HEK293T (cell line): ENCODE measurements at regions not wholly inside any gene's neighbourhood (a gene's known extent, or its start where the extent isn't known, plus 50 kb on each side); places are given as distances from the start of the nearest gene placed in this dataset.

Experiments
- BHLHE40 ChIP-seq: fragments of 450-650 bp; IDR thresholded peaks from 2 replicates; pipeline ENCODE4 v1.6.1; 2016; ENCODE audit warnings: mild to moderate bottlenecking, moderate library complexity, borderline replicate concordance
- FOXM1 ChIP-seq: fragments of 450-650 bp; IDR thresholded peaks from 2 replicates; pipeline ENCODE4 v1.6.1; 2017; ENCODE audit warnings: mild to moderate bottlenecking, borderline replicate concordance
- HDGF ChIP-seq: fragments of 450-650 bp; IDR thresholded peaks from 2 replicates; pipeline ENCODE4 v1.6.1; 2017; ENCODE audit warnings: antibody characterized with exemption, borderline replicate concordance
- LEF1 ChIP-seq: fragments of 450-650 bp; IDR thresholded peaks from 2 replicates; pipeline ENCODE4 v1.6.1; 2017; ENCODE audit warnings: mild to moderate bottlenecking, borderline replicate concordance
- NFRKB ChIP-seq: fragments of 450-650 bp; IDR thresholded peaks from 2 replicates; pipeline ENCODE4 v1.6.1; 2016; ENCODE audit warnings: mild to moderate bottlenecking, moderate library complexity
- TARDBP ChIP-seq: fragments of 450-650 bp; IDR thresholded peaks from 2 replicates; pipeline ENCODE4 v1.6.1; 2016
- TF ChIP-seq, protein P1 (sequence below): fragments of 450-650 bp; IDR thresholded peaks from 2 replicates; pipeline ENCODE4 v1.6.1; 2016

DNA sequence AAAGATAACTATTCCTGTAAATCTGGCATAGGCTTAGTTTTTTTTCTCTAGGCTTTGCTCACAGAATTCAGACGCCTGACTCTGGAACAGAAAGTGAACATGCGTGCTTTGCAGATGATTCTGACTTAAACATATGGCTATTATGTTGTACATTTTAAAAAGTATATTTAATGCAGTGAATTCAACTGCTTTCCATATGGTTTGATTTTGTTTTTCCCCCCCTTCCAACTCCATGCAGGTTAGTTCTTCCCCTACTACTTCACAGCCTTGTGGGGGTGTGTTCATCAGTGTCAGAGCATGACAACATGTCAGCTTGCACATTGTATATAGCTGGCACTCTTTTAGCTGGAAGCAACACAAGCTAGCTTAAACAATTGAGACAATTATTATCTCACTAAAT lies 226.8 kb downstream of the TMEM167A start:
- TF ChIP-seq FOXM1 = no peak
- TF ChIP-seq BHLHE40 = no peak
- TF ChIP-seq NFRKB = no peak
- no peak for TF ChIP-seq LEF1
- no peak for TF ChIP-seq HDGF
- no peak for TF ChIP-seq TARDBP
- TF ChIP-seq, protein P1, sequence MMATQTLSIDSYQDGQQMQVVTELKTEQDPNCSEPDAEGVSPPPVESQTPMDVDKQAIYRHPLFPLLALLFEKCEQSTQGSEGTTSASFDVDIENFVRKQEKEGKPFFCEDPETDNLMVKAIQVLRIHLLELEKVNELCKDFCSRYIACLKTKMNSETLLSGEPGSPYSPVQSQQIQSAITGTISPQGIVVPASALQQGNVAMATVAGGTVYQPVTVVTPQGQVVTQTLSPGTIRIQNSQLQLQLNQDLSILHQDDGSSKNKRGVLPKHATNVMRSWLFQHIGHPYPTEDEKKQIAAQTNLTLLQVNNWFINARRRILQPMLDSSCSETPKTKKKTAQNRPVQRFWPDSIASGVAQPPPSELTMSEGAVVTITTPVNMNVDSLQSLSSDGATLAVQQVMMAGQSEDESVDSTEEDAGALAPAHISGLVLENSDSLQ = no peak
